K562 (cell line): ENCODE measurements at regions not wholly inside any gene's neighbourhood (a gene's known extent, or its start where the extent isn't known, plus 50 kb on each side); places are given as distances from the start of the nearest gene placed in this dataset.

ENCODE experiments used
- ATAC-seq: fragments of 200-7000 bp; cut with Tn5 transposase; 3 replicates; pipeline ENCODE4 v1.9.1; 2020; ENCODE audit warnings: moderate library complexity
- BruUV-seq: library from RNA; stranded (reverse); fragments of 400-500 nt; replicated peaks from 2 replicates; lab custom pipeline; 2021; lab: Mats Ljungman, UMichigan
- CTCF ChIA-PET: fragments of 300-600 bp; formaldehyde crosslinking; extraction: SDS; loops from one replicate; lab custom pipeline; 2021; ENCODE audit warnings: low intra/inter-chr PET ratio; lab: Yijun Ruan, JAX
- POLR2A ChIA-PET: fragments of 300-600, 350-650 bp; sonication (Branson Sonifier 250); formaldehyde crosslinking; extraction: SDS; loops from one replicate; lab custom pipeline; 2021; ENCODE audit warnings: antibody characterized with exemption, inconsistent platforms; lab: Yijun Ruan, JAX
- DNase-seq, 4 experiments: peaks; one replicate each; pipeline versions ENCODE4 v3.0.0 to v3.0.0-alpha.2; 2011 to 2018; ENCODE audit warnings: low spot score in 3 of 4, mixed read lengths in 3 of 4; ENCODE audit errors: extremely low read depth in 1 of 4
- FAIRE-seq: peaks from 2 replicates; lab custom pipeline; 2011; peaks lifted over from hg19 to GRCh38; lab: Jason Lieb, UNC
- H2AFZ ChIP-seq: 2 replicates; pipeline ENCODE4 v1.6.0; 2011; ENCODE audit warnings: low read depth, low read length, control low read depth, inconsistent platforms
- H3K27ac ChIP-seq: fragments of 200-600 bp; 3 replicates; pipeline ENCODE4 v1.8.0; 2011; ENCODE audit warnings: low read depth, mild to moderate bottlenecking, control low read depth, inconsistent platforms, low read length, moderate library complexity, mixed read lengths; ENCODE audit errors: extremely low read depth
- H3K27me3 ChIP-seq, 2 experiments: fragments of 300-600 bp in 1 of 2; 2 replicates in 1 of 2; 3 replicates in 1 of 2; pipeline versions ENCODE4 v1.6.0 to v1.8.0; 2011; ENCODE audit warnings: inconsistent platforms in 2 of 2, low read length in 2 of 2, mild to moderate bottlenecking in 1 of 2, mixed read lengths in 1 of 2, moderate library complexity in 1 of 2; ENCODE audit not compliant: control insufficient read depth in 2 of 2, insufficient read depth in 2 of 2
- H3K36me3 ChIP-seq: fragments of 300-600 bp; 3 replicates; pipeline ENCODE4 v1.8.0; 2011; ENCODE audit warnings: mild to moderate bottlenecking, low read length, inconsistent platforms; ENCODE audit not compliant: control insufficient read depth, insufficient read depth
- H3K4me1 ChIP-seq, 2 experiments: fragments of 200-600 bp in 1 of 2; replicated peaks in 1 of 2; 2 replicates in 1 of 2; 3 replicates in 1 of 2; pipeline versions ENCODE4 v1.5.1 to v1.8.0; 2011; ENCODE audit warnings: inconsistent platforms in 2 of 2, low read length in 2 of 2, mild to moderate bottlenecking in 1 of 2, mixed read lengths in 1 of 2, moderate library complexity in 1 of 2; ENCODE audit not compliant: control insufficient read depth in 2 of 2, insufficient read depth in 2 of 2
- H3K4me2 ChIP-seq: 2 replicates; pipeline ENCODE4 v1.6.1; 2011; ENCODE audit warnings: low read length, control low read depth, inconsistent platforms, mixed read lengths; ENCODE audit not compliant: insufficient read depth
- H3K4me3 ChIP-seq: fragments of 200-600 bp; sonication (generic), shearing (Covaris generic); 2 replicates; pipeline ENCODE4 v1.5.1; 2016; ENCODE audit warnings: control low read depth, inconsistent platforms
- H3K79me2 ChIP-seq: fragments of 200-600 bp; 3 replicates; pipeline ENCODE4 v1.8.0; 2011; ENCODE audit warnings: low read length, inconsistent platforms; ENCODE audit not compliant: control insufficient read depth, insufficient read depth
- H3K9ac ChIP-seq, 2 experiments: 2 replicates each; pipeline versions ENCODE4 v1.6.0 to v1.6.1; 2011; ENCODE audit warnings: low read depth in 2 of 2, low read length in 2 of 2, control low read depth in 1 of 2, inconsistent platforms in 1 of 2, mild to moderate bottlenecking in 1 of 2, mixed read lengths in 1 of 2; ENCODE audit not compliant: insufficient read depth in 1 of 2
- H3K9me1 ChIP-seq: one replicate; pipeline ENCODE4 v1.6.0; 2011; ENCODE audit warnings: inconsistent platforms, mild to moderate bottlenecking, low read length, moderate library complexity; ENCODE audit not compliant: control insufficient read depth, insufficient read depth
- H3K9me3 ChIP-seq: replicated peaks from 2 replicates; pipeline ENCODE4 v1.5.1; 2011; ENCODE audit warnings: low read depth, low read length, inconsistent platforms; ENCODE audit not compliant: control insufficient read depth, insufficient read depth
- H4K20me1 ChIP-seq: replicated peaks from 2 replicates; pipeline ENCODE4 v1.6.1; 2011; ENCODE audit warnings: low read length, inconsistent platforms, mixed read lengths; ENCODE audit not compliant: control insufficient read depth, insufficient read depth
- CREBBP ChIP-seq: IDR thresholded peaks from one replicate; pipeline ENCODE4 v1.6.1; 2012; ENCODE audit warnings: low read depth, mild to moderate bottlenecking, control low read depth, inconsistent platforms, low read length
- FOXA1 ChIP-seq: fragments of 450-650 bp; IDR thresholded peaks from 2 replicates; pipeline ENCODE4 v1.6.1; 2016; ENCODE audit warnings: mild to moderate bottlenecking, borderline replicate concordance
- RAD21 ChIP-seq, 2 experiments: fragments of 250-450 bp in 1 of 2; fragments of 450-650 bp in 1 of 2; sonication (Bioruptor Pico) in 1 of 2; formaldehyde crosslinking in 1 of 2; IDR thresholded peaks in 1 of 2; conservative IDR thresholded peaks in 1 of 2; 2 replicates each; pipeline versions ENCODE4 v1.4.0 to v1.8.0; 2020 to 2022; ENCODE audit warnings: mild to moderate bottlenecking in 2 of 2, moderate library complexity in 1 of 2
- WGBS: fragments of 100-300 bp; shearing (Covaris generic); methylation state at CpG from one replicate; pipeline ENCODE4 v1.1.6; 2016; ENCODE audit warnings: low coverage, mixed read lengths; ENCODE audit not compliant: insufficient coverage; ENCODE audit errors: missing lambda C conversion rate; 5-methylcytosine and 5-hydroxymethylcytosine counted together
- in situ Hi-C: fragments of 300-500 bp; cut with MboI; formaldehyde crosslinking; loops from 4 replicates; pipeline ENCODE4 v1.15.0; 2018; ENCODE audit warnings: inconsistent platforms, mixed read lengths
- intact Hi-C: fragments of 100-400 bp; cut with micrococcal nuclease; formaldehyde crosslinking; loops from 2 replicates; pipeline ENCODE4 v1.14.2; 2022
- TF ChIP-seq, protein P1 (sequence below): fragments of 450-650 bp; IDR thresholded peaks from one replicate; pipeline ENCODE4 v1.6.1; 2018; ENCODE audit warnings: mild to moderate bottlenecking, moderate library complexity; ENCODE audit not compliant: partially characterized antibody
- TF ChIP-seq, protein P2 (sequence below): fragments of 450-650 bp; formaldehyde crosslinking; IDR thresholded peaks from 2 replicates; pipeline ENCODE4 v1.4.0; 2022; ENCODE audit warnings: missing genetic modification characterization

DNA sequence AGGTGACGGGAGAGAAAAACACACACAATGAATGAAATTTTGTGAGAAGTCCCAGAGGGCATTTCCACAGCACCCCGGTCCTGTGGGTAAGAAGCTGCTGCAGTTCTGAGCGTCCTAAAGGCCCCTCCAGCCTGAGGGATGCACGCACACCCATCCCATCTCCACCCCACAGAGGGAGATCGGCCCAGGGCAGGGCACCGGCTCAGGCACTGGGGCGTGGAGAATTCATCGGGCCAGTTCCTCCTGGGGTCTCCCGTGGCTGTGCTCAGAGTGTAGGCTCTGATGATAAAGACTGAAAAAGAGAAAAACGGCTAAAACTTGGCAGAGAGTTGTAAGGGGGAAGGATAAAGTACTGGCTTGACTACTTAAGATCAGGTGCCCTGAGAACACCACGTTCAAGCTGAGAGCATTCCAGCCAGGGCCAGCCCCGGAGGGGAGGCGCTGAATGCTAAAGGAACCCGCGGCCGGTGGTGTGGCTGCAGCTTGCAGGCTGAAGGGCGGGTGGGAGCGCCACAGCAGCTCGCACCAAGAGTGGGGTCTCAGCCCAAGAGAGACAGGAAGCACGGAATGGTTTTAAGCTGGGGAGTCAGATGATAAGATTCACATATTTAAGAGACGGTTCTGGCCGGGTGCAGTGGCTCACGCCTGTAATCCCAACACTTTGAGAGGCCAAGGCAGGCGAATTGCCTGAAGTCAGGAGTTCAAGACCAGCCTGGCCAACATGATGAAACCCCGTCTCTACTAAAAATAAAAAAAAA lies 121.9 kb upstream of the SPACA7 start:
- intact Hi-C loops = no loop called here
- H3K36me3 ChIP-seq = no peaks in the 10 kb centered on the region
- H3K9me3 ChIP-seq = no peaks in the 10 kb centered on the region
- no peaks in the 10 kb centered on the region for H3K9me1 ChIP-seq
- no peak for FAIRE-seq
- DNase-seq = no peak
- H3K79me2 ChIP-seq = no peaks in the 10 kb centered on the region
- under 1% methylated on average over 21 of the region's 25 CpGs for WGBS
- no peaks in the 10 kb centered on the region for H4K20me1 ChIP-seq
- TF ChIP-seq FOXA1 (no peak), CREBBP (no peak), RAD21 (CRISPR knock-in tag; conservative IDR thresholded peaks at IDR 0.05 in 1 of 2, IDR thresholded peaks at IDR 0.05 in 1 of 2) (no peak)
- TF ChIP-seq, protein P1, sequence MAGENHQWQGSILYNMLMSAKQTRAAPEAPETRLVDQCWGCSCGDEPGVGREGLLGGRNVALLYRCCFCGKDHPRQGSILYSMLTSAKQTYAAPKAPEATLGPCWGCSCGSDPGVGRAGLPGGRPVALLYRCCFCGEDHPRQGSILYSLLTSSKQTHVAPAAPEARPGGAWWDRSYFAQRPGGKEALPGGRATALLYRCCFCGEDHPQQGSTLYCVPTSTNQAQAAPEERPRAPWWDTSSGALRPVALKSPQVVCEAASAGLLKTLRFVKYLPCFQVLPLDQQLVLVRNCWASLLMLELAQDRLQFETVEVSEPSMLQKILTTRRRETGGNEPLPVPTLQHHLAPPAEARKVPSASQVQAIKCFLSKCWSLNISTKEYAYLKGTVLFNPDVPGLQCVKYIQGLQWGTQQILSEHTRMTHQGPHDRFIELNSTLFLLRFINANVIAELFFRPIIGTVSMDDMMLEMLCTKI = no peak
- TF ChIP-seq, protein P2, sequence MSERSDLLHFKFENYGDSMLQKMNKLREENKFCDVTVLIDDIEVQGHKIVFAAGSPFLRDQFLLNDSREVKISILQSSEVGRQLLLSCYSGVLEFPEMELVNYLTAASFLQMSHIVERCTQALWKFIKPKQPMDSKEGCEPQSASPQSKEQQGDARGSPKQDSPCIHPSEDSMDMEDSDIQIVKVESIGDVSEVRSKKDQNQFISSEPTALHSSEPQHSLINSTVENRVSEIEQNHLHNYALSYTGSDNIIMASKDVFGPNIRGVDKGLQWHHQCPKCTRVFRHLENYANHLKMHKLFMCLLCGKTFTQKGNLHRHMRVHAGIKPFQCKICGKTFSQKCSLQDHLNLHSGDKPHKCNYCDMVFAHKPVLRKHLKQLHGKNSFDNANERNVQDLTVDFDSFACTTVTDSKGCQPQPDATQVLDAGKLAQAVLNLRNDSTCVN (CRISPR knock-in tag) = no peak
- POLR2A ChIA-PET = interaction anchor here (0.7 kb wide), 1 partner anchor 27 kb away, joined by 4 read pairs; no protein-coding TSS in a partner anchor
- BruUV-seq = no TSS peak
- CTCF ChIA-PET = no interaction called here
- in situ Hi-C loops = no loop called here
- no peak overlapping the region for H3K9ac ChIP-seq
- no peak overlapping the region for H3K27ac ChIP-seq
- no peaks in the 10 kb centered on the region for H3K4me1 ChIP-seq
- H3K4me2 ChIP-seq = no peak overlapping the region
- H3K4me3 ChIP-seq = no peak overlapping the region
- H2AFZ ChIP-seq = no peak overlapping the region
- ATAC-seq = no peak
- peaks cover 3 to 60% of the 10 kb centered on the region in 2 experiments; a peak in 3 of 5 replicates for H3K27me3 ChIP-seq
